ENCODE measurements at regions not wholly inside any gene's neighbourhood (a gene's known extent, or its start where the extent isn't known, plus 50 kb on each side); places are given as distances from the start of the nearest gene placed in this dataset.

DNA sequence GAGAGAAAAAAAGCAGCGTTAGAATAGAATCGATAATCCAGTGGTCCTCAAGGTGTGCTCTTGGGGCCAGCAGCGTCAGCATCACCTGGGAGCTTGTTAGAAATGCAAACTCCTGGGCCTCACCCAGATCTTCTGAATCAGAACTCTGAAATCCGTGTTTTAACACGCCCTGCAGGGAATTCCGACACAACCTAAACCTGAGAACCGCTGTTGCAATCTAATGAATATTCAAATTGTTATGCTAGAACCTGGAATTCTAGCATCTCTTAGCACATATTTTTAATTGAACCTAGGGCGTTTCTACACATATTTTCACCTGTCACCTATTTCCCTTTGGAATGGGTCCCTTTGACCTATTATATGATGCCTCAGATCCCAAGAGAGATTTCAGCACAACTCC, 175.7 kb downstream of the PSMG1 start:
- H3K14ac ChIP-seq (replicated peaks; ENCODE audit: low read depth, low read length): no peak overlapping the region
- no peak overlapping the region for H3K4me3 ChIP-seq (ENCODE audit: insufficient read depth, low read depth, low read length)
- H2BK120ac ChIP-seq (ENCODE audit: low read depth, low read length): no peak overlapping the region
- H4K8ac ChIP-seq (ENCODE audit: low read depth in 2 of 2, low read length in 2 of 2): no peak overlapping the region
- no peak for ATAC-seq (ENCODE audit: low read depth)
- no TSS peak for BruUV-seq (replicated peaks)
- no peak overlapping the region for H2AK5ac ChIP-seq (ENCODE audit: low read depth, low read length)
- no peak overlapping the region for H2BK5ac ChIP-seq (ENCODE audit: low read depth, low read length, poor library complexity, severe bottlenecking)
- H3K18ac ChIP-seq (ENCODE audit: low read depth, low read length): no peak overlapping the region
- peaks cover 13% of the 10 kb centered on the region for H3K4me1 ChIP-seq (ENCODE audit: control insufficient read depth, insufficient read depth, low read length)
- H2AFZ ChIP-seq (replicated peaks; ENCODE audit: low read length, poor library complexity): no peak overlapping the region
- peaks cover 4% of the 10 kb centered on the region; the same call in 1 of the 2 replicates for H3K9me3 ChIP-seq (ENCODE audit: control insufficient read depth, insufficient read depth, low read length)
- H3K27ac ChIP-seq (ENCODE audit: insufficient read depth, low read length): no peak overlapping the region
- intact Hi-C loops (cut with micrococcal nuclease): no loop called here
- DNase-seq: no peak
- H4K20me1 ChIP-seq (ENCODE audit: insufficient read depth, low read length): no peaks in the 10 kb centered on the region
- H4K91ac ChIP-seq (ENCODE audit: insufficient read depth, low read depth, low read length): no peak overlapping the region
- H2BK15ac ChIP-seq (ENCODE audit: low read depth, low read length): no peak overlapping the region
- no peak overlapping the region for H3K23ac ChIP-seq (ENCODE audit: low read depth, low read length)
- H3K4ac ChIP-seq (ENCODE audit: low read depth, low read length): no peak overlapping the region
- ChIA-PET POLR2A (ENCODE audit: unreplicated experiment) (no interaction called here), CTCF (interaction anchor here (0.7 kb wide), 1 partner anchor 160 kb away, joined by 3 read pairs; no protein-coding TSS in a partner anchor)
- no peak overlapping the region for H2BK20ac ChIP-seq (ENCODE audit: low read depth, low read length)
- H3K9me1 ChIP-seq (ENCODE audit: insufficient read depth, low read length): peaks cover 10% of the 10 kb centered on the region
- dilution Hi-C loops (cut with HindIII; ENCODE audit: low sequenced_read_pairs, unreplicated experiment): no loop called here
- H2AK9ac ChIP-seq (replicated peaks; ENCODE audit: low read depth, low read length, poor library complexity): no peak overlapping the region
- no peak overlapping the region for H3K4me2 ChIP-seq (ENCODE audit: low read depth, low read length)
- no peak for TF ChIP-seq SMC3 (IDR thresholded peaks at IDR 0.05; ENCODE audit: low read depth, low read length)
- no peak for TF ChIP-seq MXI1 (IDR thresholded peaks at IDR 0.05; ENCODE audit: borderline replicate concordance, low read depth, low read length)
- TF ChIP-seq RAD21 (IDR thresholded peaks at IDR 0.05; ENCODE audit: low read length): no peak
- TF ChIP-seq, protein P1, sequence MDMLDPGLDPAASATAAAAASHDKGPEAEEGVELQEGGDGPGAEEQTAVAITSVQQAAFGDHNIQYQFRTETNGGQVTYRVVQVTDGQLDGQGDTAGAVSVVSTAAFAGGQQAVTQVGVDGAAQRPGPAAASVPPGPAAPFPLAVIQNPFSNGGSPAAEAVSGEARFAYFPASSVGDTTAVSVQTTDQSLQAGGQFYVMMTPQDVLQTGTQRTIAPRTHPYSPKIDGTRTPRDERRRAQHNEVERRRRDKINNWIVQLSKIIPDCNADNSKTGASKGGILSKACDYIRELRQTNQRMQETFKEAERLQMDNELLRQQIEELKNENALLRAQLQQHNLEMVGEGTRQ (IDR thresholded peaks at IDR 0.05; ENCODE audit: low read depth, low read length): no peak
- TF ChIP-seq, protein P2, sequence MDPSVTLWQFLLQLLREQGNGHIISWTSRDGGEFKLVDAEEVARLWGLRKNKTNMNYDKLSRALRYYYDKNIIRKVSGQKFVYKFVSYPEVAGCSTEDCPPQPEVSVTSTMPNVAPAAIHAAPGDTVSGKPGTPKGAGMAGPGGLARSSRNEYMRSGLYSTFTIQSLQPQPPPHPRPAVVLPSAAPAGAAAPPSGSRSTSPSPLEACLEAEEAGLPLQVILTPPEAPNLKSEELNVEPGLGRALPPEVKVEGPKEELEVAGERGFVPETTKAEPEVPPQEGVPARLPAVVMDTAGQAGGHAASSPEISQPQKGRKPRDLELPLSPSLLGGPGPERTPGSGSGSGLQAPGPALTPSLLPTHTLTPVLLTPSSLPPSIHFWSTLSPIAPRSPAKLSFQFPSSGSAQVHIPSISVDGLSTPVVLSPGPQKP (IDR thresholded peaks at IDR 0.05; ENCODE audit: borderline replicate concordance, low read depth, low read length): no peak
- TF ChIP-seq, protein P3, sequence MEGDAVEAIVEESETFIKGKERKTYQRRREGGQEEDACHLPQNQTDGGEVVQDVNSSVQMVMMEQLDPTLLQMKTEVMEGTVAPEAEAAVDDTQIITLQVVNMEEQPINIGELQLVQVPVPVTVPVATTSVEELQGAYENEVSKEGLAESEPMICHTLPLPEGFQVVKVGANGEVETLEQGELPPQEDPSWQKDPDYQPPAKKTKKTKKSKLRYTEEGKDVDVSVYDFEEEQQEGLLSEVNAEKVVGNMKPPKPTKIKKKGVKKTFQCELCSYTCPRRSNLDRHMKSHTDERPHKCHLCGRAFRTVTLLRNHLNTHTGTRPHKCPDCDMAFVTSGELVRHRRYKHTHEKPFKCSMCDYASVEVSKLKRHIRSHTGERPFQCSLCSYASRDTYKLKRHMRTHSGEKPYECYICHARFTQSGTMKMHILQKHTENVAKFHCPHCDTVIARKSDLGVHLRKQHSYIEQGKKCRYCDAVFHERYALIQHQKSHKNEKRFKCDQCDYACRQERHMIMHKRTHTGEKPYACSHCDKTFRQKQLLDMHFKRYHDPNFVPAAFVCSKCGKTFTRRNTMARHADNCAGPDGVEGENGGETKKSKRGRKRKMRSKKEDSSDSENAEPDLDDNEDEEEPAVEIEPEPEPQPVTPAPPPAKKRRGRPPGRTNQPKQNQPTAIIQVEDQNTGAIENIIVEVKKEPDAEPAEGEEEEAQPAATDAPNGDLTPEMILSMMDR (conservative IDR thresholded peaks at IDR 0.05; ENCODE audit: low read depth, low read length): no peak
- TF ChIP-seq CEBPB (IDR thresholded peaks at IDR 0.05; ENCODE audit: low read depth, low read length): no peak
- in situ Hi-C loops (cut with MboI; ENCODE audit: low sequenced_read_pairs): no loop called here
- no peak overlapping the region for H3K9ac ChIP-seq (ENCODE audit: low read depth, low read length)
- 73% methylated on average over 3 of the region's 8 CpGs; no CpG with 5 or more reads in 1 of the 2 experiments for WGBS, 2 experiments (ENCODE audit: extremely low coverage in 2 of 2, insufficient read length in 1 of 2)
- H3K56ac ChIP-seq (ENCODE audit: extremely low read depth, insufficient read depth, low read length): no peak overlapping the region
- H3K36me3 ChIP-seq (ENCODE audit: control insufficient read depth, insufficient read depth, low read length): no peaks in the 10 kb centered on the region
- no peaks in the 10 kb centered on the region for H3K79me1 ChIP-seq (ENCODE audit: low read depth in 1 of 2, low read length in 2 of 2)
- H3K27me3 ChIP-seq (ENCODE audit: control insufficient read depth, insufficient read depth, low read length): no peaks in the 10 kb centered on the region
- no peak overlapping the region for H4K5ac ChIP-seq (ENCODE audit: low read depth, low read length)
